Endothelial cell of umbilical vein (primary cell): ENCODE measurements at regions not wholly inside any gene's neighbourhood (a gene's known extent, or its start where the extent isn't known, plus 50 kb on each side); places are given as distances from the start of the nearest gene placed in this dataset.
A peak's percentile ranks its signal among the peaks of the same experiment; 100 is the strongest.

ENCODE experiments used
- BruUV-seq: library from RNA; stranded (reverse); fragments of 400-500 nt; replicated peaks from 2 replicates; lab custom pipeline; 2021; lab: Mats Ljungman, UMichigan
- CTCF ChIA-PET: fragments of 300-600, 350-600 bp; sonication (Branson Sonifier 250); formaldehyde crosslinking; loops from one replicate; lab custom pipeline; 2021; ENCODE audit warnings: antibody characterized with exemption, inconsistent platforms; lab: Charles Lee
- POLR2A ChIA-PET: fragments of 300-600, 350-600 bp; sonication (Branson Sonifier 250); formaldehyde crosslinking; loops from one replicate; lab custom pipeline; 2021; ENCODE audit warnings: antibody characterized with exemption, inconsistent platforms; lab: Charles Lee
- DNase-seq: peaks from one replicate; pipeline ENCODE4 v3.0.0-alpha.2; 2011; ENCODE audit warnings: low read depth, low spot score
- FAIRE-seq: peaks from 2 replicates; lab custom pipeline; 2011; peaks lifted over from hg19 to GRCh38; lab: Jason Lieb, UNC
- H2AFZ ChIP-seq: 2 replicates; pipeline ENCODE4 v1.6.0; 2012; ENCODE audit warnings: low read depth, low read length, control low read depth, inconsistent platforms
- H3K27ac ChIP-seq: 2 replicates; pipeline ENCODE4 v1.5.1; 2011; ENCODE audit warnings: low read depth, mild to moderate bottlenecking, control low read depth, low read length, moderate library complexity; ENCODE audit not compliant: insufficient read depth
- H3K27me3 ChIP-seq, 2 experiments: 2 replicates each; pipeline versions ENCODE4 v1.6.0 to v1.6.1; 2011; ENCODE audit warnings: low read length in 2 of 2, mixed read lengths in 1 of 2; ENCODE audit not compliant: control insufficient read depth in 2 of 2, insufficient read depth in 2 of 2
- H3K36me3 ChIP-seq, 2 experiments: 2 replicates in 1 of 2; 3 replicates in 1 of 2; pipeline ENCODE4 v1.5.1; 2011; ENCODE audit warnings: low read length in 2 of 2, mild to moderate bottlenecking in 1 of 2, moderate library complexity in 1 of 2; ENCODE audit not compliant: control insufficient read depth in 2 of 2, insufficient read depth in 2 of 2; ENCODE audit errors: extremely low read depth in 1 of 2
- H3K4me1 ChIP-seq: 3 replicates; pipeline ENCODE4 v1.5.1; 2011; ENCODE audit warnings: mild to moderate bottlenecking, low read length; ENCODE audit not compliant: control insufficient read depth, insufficient read depth; ENCODE audit errors: extremely low read depth
- H3K4me2 ChIP-seq: 2 replicates; pipeline ENCODE4 v1.6.1; 2011; ENCODE audit warnings: low read length, control low read depth, mixed read lengths; ENCODE audit not compliant: insufficient read depth
- H3K4me3 ChIP-seq, 3 experiments: fragments of 200-600 bp in 1 of 3; sonication (generic), shearing (Covaris generic) in 1 of 3; replicated peaks in 1 of 3; 2 replicates each; pipeline ENCODE4 v1.5.1; 2011 to 2016; ENCODE audit warnings: control low read depth in 3 of 3, low read length in 3 of 3, mild to moderate bottlenecking in 2 of 3, inconsistent platforms in 1 of 3, low read depth in 1 of 3, moderate library complexity in 1 of 3; ENCODE audit not compliant: insufficient read depth in 1 of 3
- H3K79me2 ChIP-seq: 2 replicates; pipeline ENCODE4 v1.6.0; 2012; ENCODE audit warnings: low read length, inconsistent platforms; ENCODE audit not compliant: control insufficient read depth, insufficient read depth
- H3K9ac ChIP-seq: replicated peaks from 2 replicates; pipeline ENCODE3; 2011; ENCODE audit warnings: low read length, control low read depth; ENCODE audit not compliant: insufficient read depth; ENCODE audit errors: extremely low read depth
- H3K9me1 ChIP-seq: replicated peaks from 3 replicates; pipeline ENCODE4 v1.6.0; 2011; ENCODE audit warnings: mild to moderate bottlenecking, low read length; ENCODE audit not compliant: control insufficient read depth, insufficient read depth; ENCODE audit errors: extremely low read depth
- H3K9me3 ChIP-seq: replicated peaks from 2 replicates; pipeline ENCODE4 v1.5.1; 2012; ENCODE audit warnings: low read length, inconsistent platforms; ENCODE audit not compliant: control insufficient read depth, insufficient read depth
- H4K20me1 ChIP-seq: replicated peaks from 2 replicates; pipeline ENCODE3; 2011; ENCODE audit warnings: mild to moderate bottlenecking, low read length; ENCODE audit not compliant: control insufficient read depth, insufficient read depth; ENCODE audit errors: extremely low read depth
- EZH2 ChIP-seq: IDR thresholded peaks from 2 replicates; pipeline ENCODE4 v1.6.1; 2012; ENCODE audit warnings: borderline replicate concordance, low read depth, mild to moderate bottlenecking, moderate library complexity, low read length, inconsistent platforms; ENCODE audit not compliant: severe bottlenecking
- FOS ChIP-seq: IDR thresholded peaks from 2 replicates; pipeline ENCODE4 v1.6.1; 2011; ENCODE audit warnings: mild to moderate bottlenecking, low read length, moderate library complexity, borderline replicate concordance; ENCODE audit not compliant: insufficient read depth
- GATA2 ChIP-seq: IDR thresholded peaks from 2 replicates; pipeline ENCODE4 v1.7.0; 2011; ENCODE audit warnings: low read depth, mild to moderate bottlenecking, moderate library complexity, mixed read lengths, low read length; ENCODE audit not compliant: insufficient read length, insufficient read depth
- MAX ChIP-seq: IDR thresholded peaks from 2 replicates; pipeline ENCODE4 v1.6.1; 2011; ENCODE audit not compliant: insufficient read depth, insufficient read length
- MYC ChIP-seq: IDR thresholded peaks from one replicate; pipeline ENCODE4 v1.6.1; 2011; ENCODE audit warnings: mild to moderate bottlenecking, low read depth, low read length
- POLR2A ChIP-seq: IDR thresholded peaks from 2 replicates; pipeline ENCODE4 v1.6.1; 2012; ENCODE audit warnings: low read depth, mild to moderate bottlenecking, control low read depth, low read length
- POLR2AphosphoS5 ChIP-seq: IDR thresholded peaks from 2 replicates; pipeline ENCODE4 v1.6.1; 2012; ENCODE audit warnings: low read depth, mild to moderate bottlenecking, control low read depth, low read length, moderate library complexity; ENCODE audit not compliant: insufficient read depth
- dilution Hi-C: fragments of 300-500 bp; cut with MboI; formaldehyde crosslinking; loops from one replicate; pipeline ENCODE4 v1.15.0; 2019; ENCODE audit warnings: low sequenced_read_pairs; ENCODE audit not compliant: extremely low pct_ligation_motif_present
- intact Hi-C: fragments of 100-400 bp; cut with micrococcal nuclease; formaldehyde crosslinking; loops from one replicate; pipeline ENCODE4 v1.10.0; 2022
- TF ChIP-seq, protein P1 (sequence below), 2 donors: IDR thresholded peaks; 1 replicate in 1 of 2; 2 replicates in 1 of 2; pipeline ENCODE4 v1.5.1; 2011; ENCODE audit warnings: low read length in 2 of 2, mild to moderate bottlenecking in 2 of 2, moderate library complexity in 2 of 2, control low read depth in 1 of 2, inconsistent platforms in 1 of 2, low read depth in 1 of 2; ENCODE audit not compliant: insufficient read depth in 1 of 2; ENCODE audit errors: extremely low read depth in 1 of 2

- Histone ChIP-seq H3K4me2 (no peak overlapping the region), H3K4me3 (no peak overlapping the region), H3K27ac (no peak overlapping the region), H3K9me1 (no peaks in the 10 kb centered on the region), H3K9ac (no peak overlapping the region), H3K27me3 (peaks cover 2 to 14% of the 10 kb centered on the region in 2 experiments), H3K4me1 (peaks cover 3% of the 10 kb centered on the region), H4K20me1 (no peaks in the 10 kb centered on the region), H2AFZ (no peak overlapping the region), H3K9me3 (no peaks in the 10 kb centered on the region), H3K79me2 (no peaks in the 10 kb centered on the region), H3K36me3 (no peaks in the 10 kb centered on the region)
- intact Hi-C loops = loop anchor here (5.0 to 10.0 kb wide), 2 partner anchors 296 to 338 kb away; no protein-coding TSS in a partner anchor
- no peak for TF ChIP-seq EZH2
- DNase-seq (no peak), FAIRE-seq (no peak)
- POLR2A ChIA-PET = no interaction called here
- dilution Hi-C loops = no loop called here
- CTCF ChIA-PET = interaction anchor here (1.1 kb wide), 1 partner anchor 10 kb away, joined by 3 read pairs; no protein-coding TSS in a partner anchor
- BruUV-seq = no TSS peak
These were observed 121.0 kb downstream of the GPX5 start for GRCh38 chr6:28646650-28647049.

GRCh38 chr6:28648035-28648877 lies 122.6 kb downstream of the GPX5 start:
- DNase-seq = peak; percentile 86
- Histone ChIP-seq H3K4me1 (peaks cover 3% of the 10 kb centered on the region), H3K4me2 (peak overlapping the region; percentile 97), H3K27me3 (peaks cover 7 to 20% of the 10 kb centered on the region in 2 experiments), H3K9ac (peak overlapping the region; percentile 50), H3K79me2 (no peaks in the 10 kb centered on the region), H3K36me3 (no peaks in the 10 kb centered on the region), H4K20me1 (no peaks in the 10 kb centered on the region), H3K9me1 (no peaks in the 10 kb centered on the region), H2AFZ (peak overlapping the region; percentile 74), H3K9me3 (no peaks in the 10 kb centered on the region), H3K4me3 (peak overlapping the region; percentile 47 to 97 (median 70)), H3K27ac (peak overlapping the region; percentile 14)
- ChIA-PET POLR2A (no interaction called here), CTCF (interaction anchor here (0.7 to 1.3 kb wide), 7 partner anchors 10 to 335 kb away, joined by 3 to 5 read pairs (median 3); no protein-coding TSS in a partner anchor)
- no TSS peak for BruUV-seq
- TF ChIP-seq EZH2 (no peak), POLR2AphosphoS5 (no peak), MYC (no peak), POLR2A (no peak), FOS (no peak), MAX (no peak), GATA2 (peak; percentile 8)
- TF ChIP-seq, protein P1, sequence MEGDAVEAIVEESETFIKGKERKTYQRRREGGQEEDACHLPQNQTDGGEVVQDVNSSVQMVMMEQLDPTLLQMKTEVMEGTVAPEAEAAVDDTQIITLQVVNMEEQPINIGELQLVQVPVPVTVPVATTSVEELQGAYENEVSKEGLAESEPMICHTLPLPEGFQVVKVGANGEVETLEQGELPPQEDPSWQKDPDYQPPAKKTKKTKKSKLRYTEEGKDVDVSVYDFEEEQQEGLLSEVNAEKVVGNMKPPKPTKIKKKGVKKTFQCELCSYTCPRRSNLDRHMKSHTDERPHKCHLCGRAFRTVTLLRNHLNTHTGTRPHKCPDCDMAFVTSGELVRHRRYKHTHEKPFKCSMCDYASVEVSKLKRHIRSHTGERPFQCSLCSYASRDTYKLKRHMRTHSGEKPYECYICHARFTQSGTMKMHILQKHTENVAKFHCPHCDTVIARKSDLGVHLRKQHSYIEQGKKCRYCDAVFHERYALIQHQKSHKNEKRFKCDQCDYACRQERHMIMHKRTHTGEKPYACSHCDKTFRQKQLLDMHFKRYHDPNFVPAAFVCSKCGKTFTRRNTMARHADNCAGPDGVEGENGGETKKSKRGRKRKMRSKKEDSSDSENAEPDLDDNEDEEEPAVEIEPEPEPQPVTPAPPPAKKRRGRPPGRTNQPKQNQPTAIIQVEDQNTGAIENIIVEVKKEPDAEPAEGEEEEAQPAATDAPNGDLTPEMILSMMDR (IDR thresholded peaks at IDR 0.05; ENCODE audit: extremely low read depth in 1 of 2, insufficient read depth in 1 of 2, low read depth in 1 of 2, low read length in 2 of 2) = no peak
- dilution Hi-C loops = no loop called here
- intact Hi-C loops = loop anchor here (1.0 to 10.0 kb wide), 8 partner anchors 10 to 337 kb away; no protein-coding TSS in a partner anchor
- peak; percentile 76 for FAIRE-seq
